ENCODE measurements at regions not wholly inside any gene's neighbourhood (a gene's known extent, or its start where the extent isn't known, plus 50 kb on each side); places are given as distances from the start of the nearest gene placed in this dataset.

DNA sequence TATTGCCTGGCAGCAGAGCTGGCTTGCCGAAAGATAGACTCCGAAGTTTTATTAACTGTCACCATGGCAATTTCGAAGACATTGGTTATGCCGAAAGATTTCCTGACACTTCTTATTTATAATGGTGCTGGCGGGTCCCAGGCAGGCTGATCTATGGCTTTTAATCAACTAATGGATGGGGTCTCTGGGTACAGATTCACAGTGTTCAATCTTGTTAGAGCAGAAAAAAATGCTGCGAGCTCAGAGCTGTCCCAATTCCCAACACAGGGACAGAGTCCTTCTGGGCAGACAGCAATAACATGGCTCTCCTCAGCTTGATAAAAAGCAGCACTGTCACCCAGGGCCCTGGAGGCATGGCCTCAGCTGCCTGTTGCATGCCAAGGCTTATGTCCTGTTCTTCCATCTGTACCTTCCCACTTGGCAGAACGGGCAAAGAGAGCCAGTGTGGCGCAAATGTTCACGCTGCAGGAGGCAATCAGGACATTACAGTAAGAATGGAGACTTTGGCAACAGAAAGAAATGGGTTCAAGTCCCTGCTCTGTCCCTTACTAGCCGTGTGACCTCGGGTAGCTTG lies 228.2 kb upstream of the PWP1 start:
- TF ChIP-seq KDM2B (CRISPR knock-in tag; IDR thresholded peaks at IDR 0.05) (no peak), RAD21 (CRISPR knock-in tag; conservative IDR thresholded peaks at IDR 0.05 in 1 of 2, IDR thresholded peaks at IDR 0.05 in 1 of 2) (no peak), POLR2A (conservative IDR thresholded peaks at IDR 0.05) (no peak), PHF20 (IDR thresholded peaks at IDR 0.05; ENCODE audit: partially characterized antibody) (no peak), NEUROD1 (IDR thresholded peaks at IDR 0.05; ENCODE audit: borderline replicate concordance, low read depth, low read length, partially characterized antibody) (no peak), POLR2AphosphoS5 (IDR thresholded peaks at IDR 0.05; ENCODE audit: control insufficient read depth, insufficient read depth, low read depth, low read length) (no peak), EZH2 (IDR thresholded peaks at IDR 0.05; ENCODE audit: borderline replicate concordance, low read depth, low read length) (no peak), ZBED1 (IDR thresholded peaks at IDR 0.05) (no peak), ATF7 (IDR thresholded peaks at IDR 0.05) (no peak), TCF7L2 (IDR thresholded peaks at IDR 0.05; ENCODE audit: low read depth, low read length) (no peak), GABPB1 (CRISPR knock-in tag; IDR thresholded peaks at IDR 0.05) (no peak)
- TF ChIP-seq, protein P1, sequence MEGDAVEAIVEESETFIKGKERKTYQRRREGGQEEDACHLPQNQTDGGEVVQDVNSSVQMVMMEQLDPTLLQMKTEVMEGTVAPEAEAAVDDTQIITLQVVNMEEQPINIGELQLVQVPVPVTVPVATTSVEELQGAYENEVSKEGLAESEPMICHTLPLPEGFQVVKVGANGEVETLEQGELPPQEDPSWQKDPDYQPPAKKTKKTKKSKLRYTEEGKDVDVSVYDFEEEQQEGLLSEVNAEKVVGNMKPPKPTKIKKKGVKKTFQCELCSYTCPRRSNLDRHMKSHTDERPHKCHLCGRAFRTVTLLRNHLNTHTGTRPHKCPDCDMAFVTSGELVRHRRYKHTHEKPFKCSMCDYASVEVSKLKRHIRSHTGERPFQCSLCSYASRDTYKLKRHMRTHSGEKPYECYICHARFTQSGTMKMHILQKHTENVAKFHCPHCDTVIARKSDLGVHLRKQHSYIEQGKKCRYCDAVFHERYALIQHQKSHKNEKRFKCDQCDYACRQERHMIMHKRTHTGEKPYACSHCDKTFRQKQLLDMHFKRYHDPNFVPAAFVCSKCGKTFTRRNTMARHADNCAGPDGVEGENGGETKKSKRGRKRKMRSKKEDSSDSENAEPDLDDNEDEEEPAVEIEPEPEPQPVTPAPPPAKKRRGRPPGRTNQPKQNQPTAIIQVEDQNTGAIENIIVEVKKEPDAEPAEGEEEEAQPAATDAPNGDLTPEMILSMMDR (IDR thresholded peaks at IDR 0.05 in 2 of 3, conservative IDR thresholded peaks at IDR 0.05 in 1 of 3; ENCODE audit: insufficient read depth in 2 of 3, low read depth in 1 of 3, low read length in 3 of 3) = no peak
- TF ChIP-seq, protein P2, sequence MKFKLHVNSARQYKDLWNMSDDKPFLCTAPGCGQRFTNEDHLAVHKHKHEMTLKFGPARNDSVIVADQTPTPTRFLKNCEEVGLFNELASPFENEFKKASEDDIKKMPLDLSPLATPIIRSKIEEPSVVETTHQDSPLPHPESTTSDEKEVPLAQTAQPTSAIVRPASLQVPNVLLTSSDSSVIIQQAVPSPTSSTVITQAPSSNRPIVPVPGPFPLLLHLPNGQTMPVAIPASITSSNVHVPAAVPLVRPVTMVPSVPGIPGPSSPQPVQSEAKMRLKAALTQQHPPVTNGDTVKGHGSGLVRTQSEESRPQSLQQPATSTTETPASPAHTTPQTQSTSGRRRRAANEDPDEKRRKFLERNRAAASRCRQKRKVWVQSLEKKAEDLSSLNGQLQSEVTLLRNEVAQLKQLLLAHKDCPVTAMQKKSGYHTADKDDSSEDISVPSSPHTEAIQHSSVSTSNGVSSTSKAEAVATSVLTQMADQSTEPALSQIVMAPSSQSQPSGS (CRISPR knock-in tag; IDR thresholded peaks at IDR 0.05) = no peak
- TF ChIP-seq, protein P3, sequence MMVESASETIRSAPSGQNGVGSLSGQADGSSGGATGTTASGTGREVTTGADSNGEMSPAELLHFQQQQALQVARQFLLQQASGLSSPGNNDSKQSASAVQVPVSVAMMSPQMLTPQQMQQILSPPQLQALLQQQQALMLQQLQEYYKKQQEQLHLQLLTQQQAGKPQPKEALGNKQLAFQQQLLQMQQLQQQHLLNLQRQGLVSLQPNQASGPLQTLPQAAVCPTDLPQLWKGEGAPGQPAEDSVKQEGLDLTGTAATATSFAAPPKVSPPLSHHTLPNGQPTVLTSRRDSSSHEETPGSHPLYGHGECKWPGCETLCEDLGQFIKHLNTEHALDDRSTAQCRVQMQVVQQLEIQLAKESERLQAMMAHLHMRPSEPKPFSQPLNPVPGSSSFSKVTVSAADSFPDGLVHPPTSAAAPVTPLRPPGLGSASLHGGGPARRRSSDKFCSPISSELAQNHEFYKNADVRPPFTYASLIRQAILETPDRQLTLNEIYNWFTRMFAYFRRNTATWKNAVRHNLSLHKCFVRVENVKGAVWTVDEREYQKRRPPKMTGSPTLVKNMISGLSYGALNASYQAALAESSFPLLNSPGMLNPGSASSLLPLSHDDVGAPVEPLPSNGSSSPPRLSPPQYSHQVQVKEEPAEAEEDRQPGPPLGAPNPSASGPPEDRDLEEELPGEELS (CRISPR knock-in tag; IDR thresholded peaks at IDR 0.05; ENCODE audit: borderline replicate concordance) = no peak
